ENCODE measurements at regions not wholly inside any gene's neighbourhood (a gene's known extent, or its start where the extent isn't known, plus 50 kb on each side); places are given as distances from the start of the nearest gene placed in this dataset.

GRCh38 chr4:176440698-176441097, 120.9 kb downstream of the SPCS3 start:
- no peak for DNase-seq (ENCODE audit: low read depth)
- H3K4me3 ChIP-seq (ENCODE audit: low read depth, low read length) = no peak overlapping the region
- TF ChIP-seq CTCF (conservative IDR thresholded peaks at IDR 0.05; ENCODE audit: low read depth, low read length) = no peak

GRCh38 chr4:176441594-176441993, 121.8 kb downstream of the SPCS3 start:
- TF ChIP-seq CTCF (conservative IDR thresholded peaks at IDR 0.05; ENCODE audit: low read depth, low read length) = no peak
- no peak for DNase-seq (ENCODE audit: low read depth)
- H3K4me3 ChIP-seq (ENCODE audit: low read depth, low read length) = no peak overlapping the region

DNA sequence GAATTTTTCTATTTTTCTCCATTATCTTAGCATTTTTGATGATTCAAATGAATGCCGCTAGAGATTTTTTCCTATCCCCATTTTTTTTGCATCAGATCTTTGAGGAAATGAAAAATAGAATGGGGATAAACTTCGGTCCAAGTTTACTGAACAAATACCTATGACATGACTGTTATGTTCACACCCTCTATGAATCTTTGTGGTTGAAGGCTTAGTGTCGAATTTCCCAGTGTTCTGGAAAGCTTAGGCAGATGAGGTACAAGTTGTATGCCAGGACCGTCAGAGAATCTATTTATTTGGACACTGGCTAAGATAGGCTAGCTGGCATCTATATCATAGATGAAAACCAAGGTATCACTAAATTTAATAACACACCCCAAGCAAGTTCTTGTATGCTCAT, 123.4 kb downstream of the SPCS3 start:
- H3K4me3 ChIP-seq (ENCODE audit: low read depth, low read length) = no peak overlapping the region
- no peak for TF ChIP-seq CTCF (conservative IDR thresholded peaks at IDR 0.05; ENCODE audit: low read depth, low read length)
- peak; percentile 94 for DNase-seq (ENCODE audit: low read depth)

DNA sequence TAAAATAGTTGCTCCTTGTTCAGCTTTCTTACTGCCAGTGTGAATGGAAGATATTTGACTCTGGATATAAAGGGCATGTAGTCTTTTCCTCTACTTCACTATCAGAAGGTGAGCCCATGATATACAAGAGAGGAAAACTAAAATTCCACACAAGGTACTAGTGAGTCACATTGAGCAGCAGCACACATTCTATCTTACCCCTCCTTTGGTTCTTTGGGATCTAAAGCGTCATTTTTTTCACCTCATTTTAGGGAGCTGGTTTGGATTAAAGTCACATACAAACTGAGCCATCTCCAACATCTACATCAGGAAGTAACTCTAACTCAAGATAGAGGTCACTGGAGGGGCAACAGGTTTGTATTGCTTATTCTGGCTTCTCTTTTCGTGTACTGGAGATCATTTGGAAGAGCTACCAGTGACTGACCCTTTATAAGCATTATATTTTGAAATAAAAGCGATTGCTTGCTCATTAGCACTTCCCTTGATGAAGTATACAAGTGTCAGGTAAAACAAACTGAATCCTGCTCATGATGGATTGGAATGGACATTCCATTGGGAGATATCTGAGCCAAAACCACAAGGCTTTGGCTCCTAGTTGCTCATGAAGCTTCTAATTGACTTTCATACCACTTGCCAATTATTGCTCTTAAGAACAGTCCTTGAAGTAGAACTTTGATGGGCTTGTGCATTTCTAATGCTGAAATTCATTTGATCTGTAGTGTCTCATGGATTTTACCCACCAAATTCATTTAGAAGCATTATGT, 124.1 kb downstream of the SPCS3 start:
- no peak for TF ChIP-seq CTCF (conservative IDR thresholded peaks at IDR 0.05; ENCODE audit: low read depth, low read length)
- DNase-seq (ENCODE audit: low read depth) = peak; percentile 35
- no peak overlapping the region for H3K4me3 ChIP-seq (ENCODE audit: low read depth, low read length)

DNA sequence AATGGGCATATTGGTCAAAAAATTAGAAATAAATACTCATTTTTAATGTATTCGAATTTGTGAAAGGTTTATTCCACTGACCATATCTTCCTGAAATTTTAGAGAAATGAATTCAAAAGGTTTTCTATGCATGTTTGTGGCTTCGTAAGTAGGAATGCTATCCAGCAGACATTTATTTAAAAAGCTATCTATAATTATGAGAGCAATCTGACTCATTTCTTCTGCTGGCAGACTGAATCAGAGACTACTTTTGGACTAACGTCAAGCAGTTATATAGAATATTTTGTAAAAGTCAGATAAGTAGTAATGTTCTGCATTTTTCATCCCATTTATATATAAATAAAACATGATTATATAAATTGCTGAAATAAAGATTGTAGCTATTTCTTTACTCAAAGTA, 125.0 kb downstream of the SPCS3 start:
- peak; percentile 77 for DNase-seq (ENCODE audit: low read depth)
- no peak for TF ChIP-seq CTCF (conservative IDR thresholded peaks at IDR 0.05; ENCODE audit: low read depth, low read length)
- no peak overlapping the region for H3K4me3 ChIP-seq (ENCODE audit: low read depth, low read length)

DNA sequence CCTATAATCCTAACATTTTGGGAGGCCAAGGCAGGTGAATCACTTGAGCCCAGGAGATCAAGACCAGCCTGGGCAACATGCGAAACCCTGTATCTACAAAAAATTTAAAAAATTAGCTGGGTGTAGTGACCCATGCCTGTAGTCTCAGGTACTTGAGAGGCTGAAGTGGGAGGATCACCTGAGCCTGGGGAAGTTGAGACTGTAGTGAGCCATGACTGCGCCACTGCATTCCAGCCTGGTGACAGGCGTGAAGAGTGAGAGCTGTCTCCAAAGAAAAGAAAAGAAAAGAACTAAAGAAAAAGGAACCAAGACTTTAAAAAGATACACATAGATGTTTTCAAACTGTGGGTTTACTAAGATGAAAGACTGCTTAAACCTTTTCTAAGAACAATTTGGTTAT, 129.0 kb downstream of the SPCS3 start:
- no peak for TF ChIP-seq CTCF (conservative IDR thresholded peaks at IDR 0.05; ENCODE audit: low read depth, low read length)
- DNase-seq (ENCODE audit: low read depth) = no peak

DNA sequence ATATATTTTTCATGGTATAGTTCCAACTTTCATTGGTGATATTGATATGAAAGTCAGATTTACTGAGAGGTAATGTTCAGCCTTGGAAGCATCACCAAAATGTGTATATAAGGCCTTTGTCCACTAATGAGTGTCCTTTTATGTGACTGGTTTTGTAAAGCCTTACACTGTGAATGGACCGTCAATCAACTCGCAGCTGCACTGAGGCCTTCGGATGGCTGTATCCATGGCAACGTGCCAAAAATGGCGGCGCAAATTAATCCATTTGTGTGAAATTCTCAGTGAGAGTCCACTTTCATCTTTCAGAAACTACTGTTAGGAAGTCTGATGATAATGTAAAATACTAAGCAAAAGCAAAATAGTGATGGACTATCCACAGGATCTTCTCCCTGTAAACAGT, 131.7 kb downstream of the SPCS3 start:
- no peak for DNase-seq (ENCODE audit: low read depth)
- no peak for TF ChIP-seq CTCF (conservative IDR thresholded peaks at IDR 0.05; ENCODE audit: low read depth, low read length)
- H3K4me3 ChIP-seq (ENCODE audit: low read depth, low read length) = no peak overlapping the region

More for the DNA sequence above, 129.0 kb downstream of the SPCS3 start:
- no peak overlapping the region for H3K4me3 ChIP-seq (ENCODE audit: low read depth, low read length)

All from choroid plexus epithelial cell (primary cell).